K562 (cell line): ENCODE measurements at regions not wholly inside any gene's neighbourhood (a gene's known extent, or its start where the extent isn't known, plus 50 kb on each side); places are given as distances from the start of the nearest gene placed in this dataset.

ENCODE experiments used
- ADNP ChIP-seq: fragments of 200-800 bp; sonication (Bioruptor generic); IDR thresholded peaks from 2 replicates; pipeline ENCODE4 v1.6.1; 2016; ENCODE audit warnings: missing genetic modification characterization, missing compliant biosample characterization
- CHCHD3 ChIP-seq: fragments of 250-450 bp; sonication (Bioruptor Pico); IDR thresholded peaks from 2 replicates; pipeline ENCODE4 v2.1.2; 2022; ENCODE audit warnings: mild to moderate bottlenecking
- DMBX1 ChIP-seq: fragments of 250-450 bp; sonication (Bioruptor Pico); IDR thresholded peaks from 2 replicates; pipeline ENCODE4 v1.8.0; 2022; ENCODE audit warnings: inconsistent platforms, mild to moderate bottlenecking, moderate library complexity, borderline replicate concordance
- EHMT2 ChIP-seq: fragments of 450-650 bp; IDR thresholded peaks from 2 replicates; pipeline ENCODE4 v1.6.1; 2018; ENCODE audit warnings: antibody characterized with exemption
- GABPB1 ChIP-seq: sonication (generic); formaldehyde crosslinking; IDR thresholded peaks from 2 replicates; pipeline ENCODE4 v1.8.0; 2022; ENCODE audit warnings: mild to moderate bottlenecking, missing genetic modification reagents
- HDAC1 ChIP-seq, 2 experiments: fragments of 450-650 bp; IDR thresholded peaks; 2 replicates each; pipeline ENCODE4 v1.6.1; 2016 to 2017; ENCODE audit warnings: inconsistent platforms in 1 of 2, mild to moderate bottlenecking in 1 of 2, moderate library complexity in 1 of 2
- KAT8 ChIP-seq: fragments of 450-650 bp; IDR thresholded peaks from 2 replicates; pipeline ENCODE4 v1.6.1; 2016; ENCODE audit warnings: low read depth, mild to moderate bottlenecking
- KDM4B ChIP-seq, 2 experiments: fragments of 450-650 bp in 1 of 2; sonication (generic) in 1 of 2; IDR thresholded peaks; 2 replicates each; pipeline ENCODE4 v1.6.1; 2016 to 2017; ENCODE audit warnings: borderline replicate concordance in 2 of 2, antibody characterized with exemption in 1 of 2, low read depth in 1 of 2, mild to moderate bottlenecking in 1 of 2
- KLF16 ChIP-seq: IDR thresholded peaks from 2 replicates; pipeline ENCODE4 v1.6.1; 2016; ENCODE audit warnings: antibody characterized with exemption
- MAX ChIP-seq: sonication (generic); formaldehyde crosslinking; IDR thresholded peaks from 2 replicates; pipeline ENCODE4 v1.9.0; 2022; ENCODE audit warnings: mild to moderate bottlenecking, missing genetic modification reagents
- MEF2A ChIP-seq: IDR thresholded peaks from 2 replicates; pipeline ENCODE4 v1.6.1; 2011; ENCODE audit warnings: low read depth, mild to moderate bottlenecking, low read length, moderate library complexity; ENCODE audit not compliant: control insufficient read depth
- PCBP2 ChIP-seq: fragments of 200-400 bp; formaldehyde crosslinking; IDR thresholded peaks from 2 replicates; pipeline ENCODE4 v1.6.1; 2018; ENCODE audit warnings: low read length, low read depth, mild to moderate bottlenecking, moderate library complexity; ENCODE audit not compliant: poor library complexity, severe bottlenecking
- PHF20 ChIP-seq: fragments of 450-650 bp; IDR thresholded peaks from 2 replicates; pipeline ENCODE4 v1.6.1; 2018; ENCODE audit not compliant: partially characterized antibody
- SAFB ChIP-seq: fragments of 200-400 bp; formaldehyde crosslinking; IDR thresholded peaks from 2 replicates; pipeline ENCODE4 v1.6.1; 2017; ENCODE audit warnings: low read depth, low read length, borderline replicate concordance
- SAFB2 ChIP-seq: fragments of 200-400 bp; formaldehyde crosslinking; IDR thresholded peaks from 2 replicates; pipeline ENCODE4 v1.6.1; 2018; ENCODE audit warnings: borderline replicate concordance, low read length, low read depth, moderate library complexity; ENCODE audit not compliant: severe bottlenecking
- SMC3 ChIP-seq: conservative IDR thresholded peaks from 2 replicates; pipeline ENCODE4 v1.6.1; 2011; ENCODE audit warnings: low read depth, low read length, improper control_type of control experiment; ENCODE audit not compliant: insufficient read depth
- SOX6 ChIP-seq: fragments of 450-650 bp; IDR thresholded peaks from 2 replicates; pipeline ENCODE4 v1.6.1; 2014; ENCODE audit warnings: mild to moderate bottlenecking
- SRSF3 ChIP-seq: fragments of 200-400 bp; formaldehyde crosslinking; IDR thresholded peaks from 2 replicates; pipeline ENCODE4 v1.6.1; 2016; ENCODE audit warnings: mild to moderate bottlenecking, low read length, moderate library complexity; ENCODE audit not compliant: insufficient read depth
- TRIM25 ChIP-seq: fragments of 450-650 bp; IDR thresholded peaks from 2 replicates; pipeline ENCODE4 v1.7.0; 2016; ENCODE audit warnings: borderline replicate concordance
- ZC3H4 ChIP-seq: sonication (generic); formaldehyde crosslinking; IDR thresholded peaks from 2 replicates; pipeline ENCODE4 v1.9.0; 2021; ENCODE audit warnings: missing genetic modification reagents, borderline replicate concordance
- ZNF444 ChIP-seq: fragments of 250-450 bp; sonication (Bioruptor Pico); IDR thresholded peaks from 2 replicates; pipeline ENCODE4 v1.4.0; 2020; ENCODE audit warnings: mild to moderate bottlenecking, moderate library complexity
- ZNF79 ChIP-seq: fragments of 250-450 bp; sonication (Bioruptor Pico); IDR thresholded peaks from 2 replicates; pipeline ENCODE4 v1.4.0; 2020; ENCODE audit warnings: low read depth, mild to moderate bottlenecking, moderate library complexity
- ZSCAN29 ChIP-seq: fragments of 450-650 bp; IDR thresholded peaks from 2 replicates; pipeline ENCODE4 v1.6.1; 2017

GRCh38 chr3:193853511-193854219, 260.7 kb downstream of the OPA1 start (continued):
- TF ChIP-seq SOX6 (peak; percentile 78), CHCHD3 (CRISPR knock-in tag) (0 out of 2 replicates have a peak, but pooled peaks have one; percentile 63), SMC3 (0 out of 2 replicates have a peak, but pooled peaks have one; percentile 12), ZNF79 (CRISPR knock-in tag) (no peak), SAFB2 (no peak), SRSF3 (no peak), HDAC1 (IDR thresholded peaks at IDR 0.05) (peak in 1 of 2 experiments; percentile 82; a peak in 2 of 4 replicates), DMBX1 (CRISPR knock-in tag) (peak; percentile 89), KDM4B (IDR thresholded peaks at IDR 0.05; ENCODE audit: borderline replicate concordance in 2 of 2, low read depth in 1 of 2) (no peak), PHF20 (peak; percentile 37), GABPB1 (CRISPR knock-in tag) (peak; percentile 51; the same call in 1 of the 2 replicates), MEF2A (no peak), ZSCAN29 (no peak), PCBP2 (no peak), EHMT2 (no peak), ADNP (tag) (no peak), ZNF444 (CRISPR knock-in tag) (no peak), TRIM25 (no peak), KAT8 (no peak), SAFB (no peak), MAX (CRISPR knock-in tag) (peak; percentile 73), ZC3H4 (CRISPR knock-in tag) (no peak), KLF16 (peak; percentile 92)
